ENCODE measurements at regions not wholly inside any gene's neighbourhood (a gene's known extent, or its start where the extent isn't known, plus 50 kb on each side); places are given as distances from the start of the nearest gene placed in this dataset.

- no peak for TF ChIP-seq CTCF (IDR thresholded peaks at IDR 0.05)
- TF ChIP-seq POLR2A (IDR thresholded peaks at IDR 0.05), result no peak
Observed at GRCh38 chr2:239792405-239793084, 232.6 kb downstream of the NDUFA10 start.

All from testis (tissue), 2 donors.